ENCODE measurements at regions not wholly inside any gene's neighbourhood (a gene's known extent, or its start where the extent isn't known, plus 50 kb on each side); places are given as distances from the start of the nearest gene placed in this dataset.
A peak's percentile ranks its signal among the peaks of the same experiment; 100 is the strongest.
"Not testable (repeated sequence)": the region's sequence is repeated elsewhere in the genome, so short reads cannot be mapped to it uniquely, and the experiment has no call there.

GRCh38 chr21:39004634-39005501 is 178.4 kb downstream of the PSMG1 start:
- peak; percentile 52 to 64 for DNase-seq
- no peaks in the 10 kb centered on the region for H3K27me3 ChIP-seq
- peak overlapping the region; percentile 71 to 75 for H3K27ac ChIP-seq
- TF ChIP-seq POLR2A (IDR thresholded peaks at IDR 0.05): no peak
- no peak for TF ChIP-seq CTCF (IDR thresholded peaks at IDR 0.05)
- peaks cover 11 to 19% of the 10 kb centered on the region in 2 donors for H3K4me1 ChIP-seq
- intact Hi-C loops (cut with DNase I; ENCODE audit: low total_unique reads): no loop called here
- no peaks in the 10 kb centered on the region for H3K36me3 ChIP-seq
- H3K4me3 ChIP-seq: no peak overlapping the region
- no peaks in the 10 kb centered on the region for H3K9me3 ChIP-seq

- peak overlapping the region; percentile 71 to 75 for H3K27ac ChIP-seq
- no peaks in the 10 kb centered on the region for H3K9me3 ChIP-seq
- H3K4me1 ChIP-seq: peaks cover 11 to 19% of the 10 kb centered on the region in 2 donors
- DNase-seq: no peak
- no peaks in the 10 kb centered on the region for H3K27me3 ChIP-seq
- H3K36me3 ChIP-seq: no peaks in the 10 kb centered on the region
- no peak for TF ChIP-seq POLR2A (IDR thresholded peaks at IDR 0.05)
- no peak for TF ChIP-seq CTCF (IDR thresholded peaks at IDR 0.05)
- intact Hi-C loops (cut with DNase I; ENCODE audit: low total_unique reads): no loop called here
- no peak overlapping the region for H3K4me3 ChIP-seq
Observed at GRCh38 chr21:39003982-39004633, 179.1 kb downstream of the PSMG1 start.

- H3K36me3 ChIP-seq: no peaks in the 10 kb centered on the region
- no peaks in the 10 kb centered on the region for H3K9me3 ChIP-seq
- DNase-seq: no peak
- no peak for TF ChIP-seq CTCF (IDR thresholded peaks at IDR 0.05)
- H3K27me3 ChIP-seq: no peaks in the 10 kb centered on the region
- peaks cover 11 to 19% of the 10 kb centered on the region in 2 donors for H3K4me1 ChIP-seq
- H3K27ac ChIP-seq: peak overlapping the region in 1 of 2 donors; percentile 20
- intact Hi-C loops (cut with DNase I; ENCODE audit: low total_unique reads): no loop called here
- H3K4me3 ChIP-seq: no peak overlapping the region
Observed at GRCh38 chr21:39001341-39001740, 181.9 kb downstream of the PSMG1 start.

GRCh38 chr21:39000496-39000895 is 182.8 kb downstream of the PSMG1 start:
- Histone ChIP-seq H3K9me3 (no peaks in the 10 kb centered on the region), H3K4me3 (no peak overlapping the region), H3K4me1 (peaks cover 11 to 16% of the 10 kb centered on the region in 2 donors), H3K36me3 (no peaks in the 10 kb centered on the region), H3K27ac (peak overlapping the region; percentile 10 to 20), H3K27me3 (no peaks in the 10 kb centered on the region)
- peak in 1 of 2 donors; percentile 58 for DNase-seq
- TF ChIP-seq CTCF (IDR thresholded peaks at IDR 0.05): no peak
- no peak for TF ChIP-seq POLR2A (IDR thresholded peaks at IDR 0.05)
- intact Hi-C loops (cut with DNase I; ENCODE audit: low total_unique reads): no loop called here

GRCh38 chr21:38999161-38999560 is 184.1 kb downstream of the PSMG1 start:
- Histone ChIP-seq H3K9me3 (no peaks in the 10 kb centered on the region), H3K36me3 (no peaks in the 10 kb centered on the region), H3K4me1 (peaks cover 5 to 7% of the 10 kb centered on the region in 2 donors), H3K27me3 (no peaks in the 10 kb centered on the region), H3K27ac (no peak overlapping the region), H3K4me3 (no peak overlapping the region)
- intact Hi-C loops (cut with DNase I; ENCODE audit: low total_unique reads): no loop called here
- no peak for TF ChIP-seq POLR2A (IDR thresholded peaks at IDR 0.05)
- no peak for TF ChIP-seq CTCF (IDR thresholded peaks at IDR 0.05)
- no peak for DNase-seq

GRCh38 chr21:38998281-38998680 is 185.0 kb downstream of the PSMG1 start:
- DNase-seq; intact Hi-C loops (cut with DNase I; ENCODE audit: low total_unique reads); H3K27ac ChIP-seq; H3K4me1 ChIP-seq; H3K4me3 ChIP-seq; H3K9me3 ChIP-seq; H3K27me3 ChIP-seq; H3K36me3 ChIP-seq: not testable (repeated sequence)

- H3K36me3 ChIP-seq; intact Hi-C loops (cut with DNase I; ENCODE audit: low total_unique reads); H3K27ac ChIP-seq; H3K4me3 ChIP-seq; DNase-seq; H3K27me3 ChIP-seq; H3K9me3 ChIP-seq; H3K4me1 ChIP-seq: not testable (repeated sequence)
Observed at GRCh38 chr21:38997843-38998175, 185.4 kb downstream of the PSMG1 start.
